NCI-H82 treated with DMSO at 0.1 percent for 48 hours (cell line): ENCODE measurements at regions not wholly inside any gene's neighbourhood (a gene's known extent, or its start where the extent isn't known, plus 50 kb on each side); places are given as distances from the start of the nearest gene placed in this dataset.
A peak's percentile ranks its signal among the peaks of the same experiment; 100 is the strongest.

Experiments used
- DNase-seq: peaks from one replicate; lab custom pipeline; 2025; ENCODE audit not compliant: unreplicated experiment; lab: John Stamatoyannopoulos, UW

- no peak for DNase-seq
Observed at GRCh38 chr3:127384717-127385539, 97.1 kb upstream of the PRR20G start.

- DNase-seq = no peak
Observed at GRCh38 chr3:127383656-127384179, 95.9 kb upstream of the PRR20G start.

GRCh38 chr3:127377801-127378655 is 90.2 kb upstream of the PRR20G start:
- no peak for DNase-seq

GRCh38 chr3:127375151-127375930 is 87.5 kb upstream of the PRR20G start:
- peak; percentile 65 for DNase-seq

- no peak for DNase-seq
Observed at GRCh38 chr3:127374086-127375010, 86.5 kb upstream of the PRR20G start.

GRCh38 chr3:127373441-127374085 is 85.7 kb upstream of the PRR20G start:
- no peak for DNase-seq

- DNase-seq = no peak
Observed at GRCh38 chr3:127371846-127372245, 84.0 kb upstream of the PRR20G start.

GRCh38 chr3:127371334-127371733 is 83.5 kb upstream of the PRR20G start:
- DNase-seq = no peak

- DNase-seq = no peak
Observed at GRCh38 chr3:127370906-127371305, 83.1 kb upstream of the PRR20G start.

- DNase-seq = no peak
Observed at GRCh38 chr3:127369356-127369935, 81.6 kb upstream of the PRR20G start.

- DNase-seq = no peak
Observed at GRCh38 chr3:127368186-127369032, 80.6 kb upstream of the PRR20G start.

- DNase-seq = no peak
Observed at GRCh38 chr3:127367593-127367992, 79.7 kb upstream of the PRR20G start.

- no peak for DNase-seq
Observed at GRCh38 chr3:127366383-127366782, 78.5 kb upstream of the PRR20G start.

GRCh38 chr3:127365163-127365798 is 77.4 kb upstream of the PRR20G start:
- DNase-seq = no peak

- no peak for DNase-seq
Observed at GRCh38 chr3:127363891-127364290, 76.0 kb upstream of the PRR20G start.

GRCh38 chr3:127363171-127363570 is 75.3 kb upstream of the PRR20G start:
- no peak for DNase-seq

- DNase-seq = no peak
Observed at GRCh38 chr3:127360647-127361046, 72.8 kb upstream of the PRR20G start.

- DNase-seq = no peak
Observed at GRCh38 chr3:127358641-127359040, 70.8 kb upstream of the PRR20G start.
